Chondrocyte (in vitro differentiated cells): ENCODE measurements at regions not wholly inside any gene's neighbourhood (a gene's known extent, or its start where the extent isn't known, plus 50 kb on each side); places are given as distances from the start of the nearest gene placed in this dataset.
"Not testable (repeated sequence)": the region's sequence is repeated elsewhere in the genome, so short reads cannot be mapped to it uniquely, and the experiment has no call there.

Experiments used
- DNase-seq: peaks from one replicate; pipeline ENCODE4 v3.0.0; 2021; ENCODE audit warnings: mixed read lengths, low spot score
- H3K27ac Mint-ChIP-seq: one replicate; pipeline ENCODE4 v1.8.0; 2021; ENCODE audit warnings: mild to moderate bottlenecking, moderate library complexity, mixed read lengths; ENCODE audit not compliant: unreplicated experiment
- H3K27me3 Mint-ChIP-seq: 2 replicates; pipeline ENCODE4 v1.8.0; 2021; ENCODE audit warnings: low read depth, mixed read lengths
- H3K36me3 Mint-ChIP-seq: 2 replicates; pipeline ENCODE4 v1.8.0; 2021; ENCODE audit warnings: low read depth, mixed read lengths
- H3K4me1 Mint-ChIP-seq: 2 replicates; pipeline ENCODE4 v1.8.0; 2021; ENCODE audit warnings: low read depth, mild to moderate bottlenecking, mixed read lengths
- H3K4me3 Mint-ChIP-seq: one replicate; pipeline ENCODE4 v1.8.0; 2021; ENCODE audit warnings: mild to moderate bottlenecking, moderate library complexity, mixed read lengths; ENCODE audit not compliant: unreplicated experiment
- H3K9me3 Mint-ChIP-seq: 2 replicates; pipeline ENCODE4 v1.8.0; 2021; ENCODE audit warnings: low read depth, mixed read lengths
- TF ChIP-seq, protein P1 (sequence below): fragments of 200-600 bp; sonication (generic); IDR thresholded peaks from 2 replicates; pipeline ENCODE4 v1.5.0; 2021; ENCODE audit warnings: antibody characterized with exemption, mild to moderate bottlenecking, moderate library complexity

DNA sequence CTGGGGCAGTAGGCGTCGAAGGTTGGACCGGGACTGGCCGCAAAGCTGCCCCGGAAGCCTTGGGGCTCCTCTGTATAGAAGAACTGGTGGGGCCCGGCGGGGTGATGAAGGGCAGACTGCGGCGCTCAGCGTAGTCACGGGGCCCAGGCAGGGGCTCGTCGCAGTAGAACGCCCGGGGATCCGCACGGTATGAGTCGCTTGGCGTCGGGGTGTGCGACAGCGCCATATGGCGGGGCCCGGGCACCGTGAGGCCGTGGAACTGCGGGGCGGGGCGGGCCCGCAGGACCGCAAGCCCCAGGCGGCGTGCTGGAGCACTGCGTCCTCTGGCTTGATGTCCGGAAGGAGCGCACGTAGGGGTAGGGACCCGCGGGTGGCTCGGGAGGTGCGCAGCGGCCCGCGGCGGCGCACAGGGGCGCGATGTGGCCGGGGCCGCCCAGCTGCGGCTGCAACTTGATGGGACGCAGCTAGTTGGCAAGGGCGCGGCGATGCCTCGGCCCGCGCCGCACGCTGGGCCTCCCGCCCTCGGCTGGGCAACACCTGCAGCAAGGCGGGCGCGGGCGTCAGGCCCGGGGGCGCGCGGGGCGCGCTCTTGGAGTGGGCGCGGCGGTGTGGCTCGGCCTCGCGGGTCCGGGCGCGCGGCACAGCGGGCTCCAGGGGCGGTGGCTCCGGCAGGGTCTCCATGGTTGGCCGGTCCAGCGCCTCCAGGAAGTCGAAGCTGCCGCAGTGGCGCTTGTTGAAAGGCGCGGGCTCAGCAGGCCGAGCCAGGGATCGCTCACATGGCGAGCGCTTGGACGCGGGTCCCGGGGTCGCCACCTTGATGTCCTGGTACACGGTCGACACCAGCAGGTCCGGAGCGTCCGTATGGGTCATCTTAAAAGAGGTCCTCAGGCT is 251.4 kb downstream of the ANKRD30B start:
- Mint-ChIP-seq H3K36me3 (no peaks in the 10 kb centered on the region), H3K9me3 (peaks cover 21% of the 10 kb centered on the region), H3K4me3 (no peak overlapping the region), H3K27me3 (no peaks in the 10 kb centered on the region), H3K4me1 (no peaks in the 10 kb centered on the region), H3K27ac (no peak overlapping the region)
- TF ChIP-seq, protein P1, sequence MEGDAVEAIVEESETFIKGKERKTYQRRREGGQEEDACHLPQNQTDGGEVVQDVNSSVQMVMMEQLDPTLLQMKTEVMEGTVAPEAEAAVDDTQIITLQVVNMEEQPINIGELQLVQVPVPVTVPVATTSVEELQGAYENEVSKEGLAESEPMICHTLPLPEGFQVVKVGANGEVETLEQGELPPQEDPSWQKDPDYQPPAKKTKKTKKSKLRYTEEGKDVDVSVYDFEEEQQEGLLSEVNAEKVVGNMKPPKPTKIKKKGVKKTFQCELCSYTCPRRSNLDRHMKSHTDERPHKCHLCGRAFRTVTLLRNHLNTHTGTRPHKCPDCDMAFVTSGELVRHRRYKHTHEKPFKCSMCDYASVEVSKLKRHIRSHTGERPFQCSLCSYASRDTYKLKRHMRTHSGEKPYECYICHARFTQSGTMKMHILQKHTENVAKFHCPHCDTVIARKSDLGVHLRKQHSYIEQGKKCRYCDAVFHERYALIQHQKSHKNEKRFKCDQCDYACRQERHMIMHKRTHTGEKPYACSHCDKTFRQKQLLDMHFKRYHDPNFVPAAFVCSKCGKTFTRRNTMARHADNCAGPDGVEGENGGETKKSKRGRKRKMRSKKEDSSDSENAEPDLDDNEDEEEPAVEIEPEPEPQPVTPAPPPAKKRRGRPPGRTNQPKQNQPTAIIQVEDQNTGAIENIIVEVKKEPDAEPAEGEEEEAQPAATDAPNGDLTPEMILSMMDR, result no peak
- peak; percentile 88 for DNase-seq

DNA sequence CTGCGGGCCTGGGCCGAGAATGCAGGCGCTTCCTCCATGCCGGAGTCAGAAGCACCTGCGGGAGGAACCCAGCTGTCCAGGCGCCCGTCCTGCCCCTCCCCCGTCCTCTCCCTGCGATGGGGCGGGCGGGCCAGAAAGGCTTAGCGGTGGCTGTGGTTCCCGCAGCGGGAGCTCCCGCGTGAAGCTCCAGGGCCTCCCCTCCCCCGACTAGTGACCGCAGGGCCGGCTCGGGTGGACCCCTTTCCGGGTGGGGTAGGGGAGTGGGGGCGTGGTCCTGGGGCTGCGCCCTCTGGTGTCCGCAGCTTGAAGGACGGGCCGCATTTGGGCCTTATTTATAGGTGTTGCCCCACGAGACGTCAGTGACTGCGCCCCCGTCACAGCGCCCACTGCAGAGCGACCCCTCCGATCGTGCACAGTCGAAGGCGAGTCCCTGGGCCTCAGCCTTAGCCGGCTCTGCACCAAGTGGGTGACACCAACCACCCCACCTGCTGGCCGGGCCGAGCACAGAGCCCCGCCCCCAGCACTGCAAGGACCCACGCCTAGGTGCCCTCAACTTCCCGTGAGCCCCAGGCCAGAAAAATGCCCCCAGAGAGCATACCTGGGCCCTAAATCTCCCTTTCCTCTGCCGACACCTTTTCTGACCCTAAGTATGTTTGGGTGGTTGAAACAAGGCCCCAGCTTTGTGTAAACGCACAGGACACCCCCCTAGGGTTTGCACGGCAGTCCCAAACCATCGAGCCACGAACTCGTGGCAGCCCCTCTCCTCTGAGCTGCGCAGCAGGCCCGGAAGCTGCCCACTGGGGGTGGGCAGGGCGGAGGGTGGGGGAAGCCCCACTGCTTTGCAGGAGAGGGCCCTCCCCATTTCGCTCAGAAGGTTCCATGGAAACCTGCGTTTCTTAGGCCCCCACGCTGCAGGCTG is 252.4 kb downstream of the ANKRD30B start:
- H3K27ac Mint-ChIP-seq, H3K36me3 Mint-ChIP-seq, H3K27me3 Mint-ChIP-seq, H3K4me1 Mint-ChIP-seq, H3K4me3 Mint-ChIP-seq, DNase-seq: not testable (repeated sequence)
- peaks cover 15% of the 10 kb centered on the region for H3K9me3 Mint-ChIP-seq

DNA sequence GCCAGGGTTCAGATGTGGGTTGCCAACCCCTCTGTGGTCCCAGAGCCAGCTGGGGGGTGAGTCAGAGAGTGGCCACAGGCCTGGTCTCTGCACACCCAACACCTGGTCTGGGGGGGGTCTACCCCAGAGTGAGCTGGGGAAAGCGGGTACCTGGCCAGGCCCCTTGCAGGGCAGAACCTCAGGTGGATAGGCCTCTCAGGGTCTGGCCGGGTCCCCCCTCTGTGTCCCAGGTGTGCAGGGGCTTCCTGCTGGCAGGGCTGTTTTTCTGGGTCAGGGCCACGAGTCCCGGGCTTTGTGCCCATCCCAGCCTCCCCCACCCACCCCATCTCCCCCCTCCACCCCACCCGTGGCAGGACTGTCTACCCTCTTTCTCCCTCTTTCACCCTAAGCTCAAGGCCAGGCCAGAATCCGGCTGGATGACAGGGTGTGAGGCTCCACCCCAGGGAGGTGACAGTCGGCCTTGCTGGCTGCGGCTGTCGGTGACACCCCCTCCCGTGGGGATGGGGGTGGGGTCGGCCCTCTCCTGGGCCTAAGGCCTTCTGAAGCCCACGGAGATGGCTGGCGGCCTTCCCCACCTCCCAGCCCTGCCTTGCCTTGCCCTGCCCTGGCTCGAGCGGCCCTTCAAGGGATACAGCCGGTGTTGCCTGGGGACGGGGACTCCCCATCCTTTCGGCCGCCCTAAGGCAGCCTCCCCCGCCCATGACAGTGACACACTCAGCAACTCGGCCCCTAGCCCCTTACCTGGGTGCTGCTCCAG is 253.2 kb downstream of the ANKRD30B start:
- DNase-seq, H3K27me3 Mint-ChIP-seq, H3K27ac Mint-ChIP-seq, H3K36me3 Mint-ChIP-seq, H3K4me1 Mint-ChIP-seq, H3K4me3 Mint-ChIP-seq, H3K9me3 Mint-ChIP-seq: not testable (repeated sequence)

DNA sequence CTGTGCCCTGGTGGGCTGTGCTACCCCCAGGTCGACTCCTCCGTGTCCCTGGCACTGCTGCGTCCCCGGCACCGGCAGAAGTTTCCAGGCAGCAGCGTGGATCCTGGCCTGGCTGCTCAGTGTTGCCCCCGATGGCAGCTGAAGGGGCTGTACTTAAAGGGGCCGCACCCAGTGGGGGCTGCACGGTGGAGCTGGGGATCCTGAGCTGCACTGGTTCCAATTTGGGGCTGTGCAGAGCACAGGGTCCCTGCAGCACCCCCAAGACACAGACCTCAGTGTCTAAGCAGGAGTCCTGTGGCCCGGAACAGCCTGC is 253.8 kb downstream of the ANKRD30B start:
- H3K9me3 Mint-ChIP-seq, H3K4me3 Mint-ChIP-seq, H3K4me1 Mint-ChIP-seq, DNase-seq, H3K27me3 Mint-ChIP-seq, H3K36me3 Mint-ChIP-seq, H3K27ac Mint-ChIP-seq: not testable (repeated sequence)

DNA sequence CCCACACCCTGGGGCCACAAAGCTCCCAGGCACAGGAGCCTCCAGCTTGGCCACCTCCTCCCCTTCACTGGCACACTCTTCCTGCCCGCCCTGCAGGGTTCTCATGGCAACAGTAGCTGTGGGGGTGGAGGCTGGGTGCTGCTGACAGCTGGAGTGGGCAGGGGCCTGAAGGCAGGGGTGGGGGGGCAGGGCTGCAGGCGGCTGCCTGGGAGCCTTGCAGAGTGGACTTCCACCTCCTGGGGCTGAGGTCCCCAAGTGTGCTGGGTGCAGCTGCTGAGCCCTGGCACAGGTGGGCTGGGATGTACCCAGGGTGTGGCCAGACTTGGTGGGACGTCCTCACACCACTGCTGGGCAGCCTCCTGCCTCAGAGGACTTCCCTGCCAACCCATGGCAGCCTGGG is 254.8 kb downstream of the ANKRD30B start:
- peaks cover 14% of the 10 kb centered on the region for H3K9me3 Mint-ChIP-seq
- not testable (repeated sequence) for DNase-seq, H3K4me3 Mint-ChIP-seq, H3K4me1 Mint-ChIP-seq, H3K27me3 Mint-ChIP-seq, H3K36me3 Mint-ChIP-seq, H3K27ac Mint-ChIP-seq

DNA sequence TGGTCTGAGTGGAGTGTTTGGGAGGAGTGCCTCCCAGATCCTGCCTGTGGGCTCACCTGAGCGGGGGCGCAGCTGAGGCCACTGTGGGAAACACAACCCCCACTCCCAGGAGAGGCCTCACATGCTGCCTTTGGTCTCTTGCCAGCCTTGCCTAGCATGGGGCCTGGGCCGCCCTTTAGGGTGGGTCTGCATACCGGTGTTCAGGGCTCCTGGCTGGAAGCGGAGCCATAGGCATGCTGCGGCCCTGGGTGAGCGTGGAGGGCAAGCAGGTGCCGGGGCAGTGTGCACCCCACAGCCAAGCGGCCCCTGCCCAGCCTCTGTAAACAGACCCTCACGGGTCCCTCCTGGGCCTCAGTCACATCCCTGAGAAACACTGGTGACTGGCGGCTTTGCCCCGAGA is 255.3 kb downstream of the ANKRD30B start:
- not testable (repeated sequence) for H3K36me3 Mint-ChIP-seq, H3K27me3 Mint-ChIP-seq, H3K27ac Mint-ChIP-seq, H3K4me1 Mint-ChIP-seq, DNase-seq, H3K4me3 Mint-ChIP-seq
- peaks cover 19% of the 10 kb centered on the region for H3K9me3 Mint-ChIP-seq

DNA sequence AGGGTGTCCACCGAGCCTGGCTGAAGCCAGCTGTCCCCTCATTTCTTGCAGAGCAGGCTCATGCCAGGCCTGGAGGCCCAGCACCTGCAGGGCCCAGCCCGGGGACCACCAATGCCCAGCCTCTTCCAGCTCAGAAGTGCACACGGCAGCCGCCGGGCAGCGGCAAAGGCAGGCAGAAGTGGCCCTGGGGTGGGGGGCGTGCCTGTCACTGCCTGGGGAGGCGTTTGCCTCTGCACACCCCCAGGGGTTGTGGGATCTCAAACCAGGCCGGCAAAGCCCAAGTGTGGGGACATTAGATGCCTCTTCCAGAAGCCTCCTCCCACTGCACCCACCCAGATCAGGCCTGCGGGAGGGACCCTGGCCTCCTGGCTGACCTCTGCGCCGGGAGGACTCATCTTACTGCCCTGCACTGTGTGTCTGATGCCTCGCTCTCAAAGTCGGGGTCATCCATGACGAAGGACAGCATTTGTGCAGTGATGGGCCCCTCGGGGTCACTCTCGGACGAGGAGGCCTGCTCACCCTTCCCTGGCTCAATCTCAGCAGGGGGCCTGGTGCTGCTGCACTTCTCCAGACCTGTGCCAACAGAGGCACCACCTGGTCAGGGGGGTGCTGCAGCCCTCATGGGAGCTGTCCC is 255.8 kb downstream of the ANKRD30B start:
- not testable (repeated sequence) for H3K27ac Mint-ChIP-seq, H3K36me3 Mint-ChIP-seq, H3K4me1 Mint-ChIP-seq, DNase-seq, H3K4me3 Mint-ChIP-seq, H3K27me3 Mint-ChIP-seq
- peaks cover 20% of the 10 kb centered on the region for H3K9me3 Mint-ChIP-seq

DNA sequence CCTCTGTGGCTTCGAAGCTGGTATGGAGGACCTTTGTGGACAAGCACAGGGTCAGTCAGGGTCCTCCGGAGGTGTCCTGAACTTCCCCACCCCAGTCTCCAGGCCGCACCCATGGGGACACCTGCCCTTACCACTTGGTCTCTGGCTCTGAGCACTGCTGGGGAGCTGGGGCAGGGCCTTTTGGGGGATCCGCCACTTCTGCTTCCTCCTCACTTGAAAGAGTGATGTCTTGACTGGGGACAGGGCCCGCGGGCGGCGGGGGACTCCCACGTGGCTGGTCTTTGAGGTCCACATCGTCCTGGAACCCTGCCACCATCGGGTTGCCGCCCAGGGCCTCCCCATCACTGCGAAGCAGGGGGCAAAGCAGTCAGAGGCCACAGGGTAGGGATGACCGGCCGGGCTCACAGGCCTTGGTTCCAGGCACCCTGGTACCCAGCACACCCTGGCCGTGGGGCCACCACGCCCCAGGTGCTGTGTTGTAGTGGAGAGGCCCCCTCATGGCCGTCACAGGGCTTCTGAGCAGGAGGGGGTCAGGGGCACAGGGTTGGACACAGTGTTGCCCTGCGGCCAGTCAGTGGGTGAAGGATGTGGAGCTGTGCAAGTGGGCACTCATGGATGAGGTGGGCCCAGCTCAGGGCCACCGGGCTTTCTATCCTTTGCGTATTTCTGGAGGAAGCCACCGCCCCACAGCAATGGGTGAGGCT is 256.4 kb downstream of the ANKRD30B start:
- H3K9me3 Mint-ChIP-seq, result peaks cover 22% of the 10 kb centered on the region

More for the DNA sequence above, 256.4 kb downstream of the ANKRD30B start:
- H3K27me3 Mint-ChIP-seq, H3K4me3 Mint-ChIP-seq, H3K4me1 Mint-ChIP-seq, DNase-seq, H3K36me3 Mint-ChIP-seq, H3K27ac Mint-ChIP-seq: not testable (repeated sequence)
